Neural cell (in vitro differentiated cells): ENCODE measurements at regions not wholly inside any gene's neighbourhood (a gene's known extent, or its start where the extent isn't known, plus 50 kb on each side); places are given as distances from the start of the nearest gene placed in this dataset.

Source experiments
- RAD21 ChIP-seq: fragments of 450-650 bp; conservative IDR thresholded peaks from 2 replicates; pipeline ENCODE4 v1.6.1; 2014; ENCODE audit warnings: antibody characterized with exemption, mild to moderate bottlenecking, moderate library complexity
- TF ChIP-seq, protein P1 (sequence below): fragments of 450-650 bp; IDR thresholded peaks from 2 replicates; pipeline ENCODE4 v1.5.1; 2014; ENCODE audit warnings: antibody characterized with exemption, mild to moderate bottlenecking, moderate library complexity; ENCODE audit not compliant: poor library complexity, severe bottlenecking

DNA sequence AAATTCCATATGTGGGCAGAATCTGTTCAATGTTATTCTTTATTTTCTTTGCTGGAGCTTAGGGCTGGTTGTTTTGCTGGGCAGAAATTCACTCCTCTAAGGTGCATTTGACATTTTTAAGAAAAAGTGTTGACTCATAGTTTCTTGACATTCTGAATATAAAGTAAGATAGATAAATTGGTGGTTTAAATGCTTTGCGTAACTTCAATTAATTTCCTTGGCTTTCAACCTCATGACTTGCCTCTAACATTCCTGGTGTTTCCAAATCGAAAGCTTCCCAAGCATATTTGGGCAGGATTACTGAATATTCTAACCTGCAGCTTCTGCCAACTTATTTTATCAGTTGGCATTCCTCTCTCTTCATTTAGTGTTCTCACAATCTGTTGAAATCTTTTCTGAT is 718.7 kb upstream of the ADGRB3 start:
- TF ChIP-seq RAD21 = no peak
- TF ChIP-seq, protein P1, sequence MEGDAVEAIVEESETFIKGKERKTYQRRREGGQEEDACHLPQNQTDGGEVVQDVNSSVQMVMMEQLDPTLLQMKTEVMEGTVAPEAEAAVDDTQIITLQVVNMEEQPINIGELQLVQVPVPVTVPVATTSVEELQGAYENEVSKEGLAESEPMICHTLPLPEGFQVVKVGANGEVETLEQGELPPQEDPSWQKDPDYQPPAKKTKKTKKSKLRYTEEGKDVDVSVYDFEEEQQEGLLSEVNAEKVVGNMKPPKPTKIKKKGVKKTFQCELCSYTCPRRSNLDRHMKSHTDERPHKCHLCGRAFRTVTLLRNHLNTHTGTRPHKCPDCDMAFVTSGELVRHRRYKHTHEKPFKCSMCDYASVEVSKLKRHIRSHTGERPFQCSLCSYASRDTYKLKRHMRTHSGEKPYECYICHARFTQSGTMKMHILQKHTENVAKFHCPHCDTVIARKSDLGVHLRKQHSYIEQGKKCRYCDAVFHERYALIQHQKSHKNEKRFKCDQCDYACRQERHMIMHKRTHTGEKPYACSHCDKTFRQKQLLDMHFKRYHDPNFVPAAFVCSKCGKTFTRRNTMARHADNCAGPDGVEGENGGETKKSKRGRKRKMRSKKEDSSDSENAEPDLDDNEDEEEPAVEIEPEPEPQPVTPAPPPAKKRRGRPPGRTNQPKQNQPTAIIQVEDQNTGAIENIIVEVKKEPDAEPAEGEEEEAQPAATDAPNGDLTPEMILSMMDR = no peak
